Neural cell (in vitro differentiated cells): ENCODE measurements at regions not wholly inside any gene's neighbourhood (a gene's known extent, or its start where the extent isn't known, plus 50 kb on each side); places are given as distances from the start of the nearest gene placed in this dataset.

Experiments used
- H2AFZ ChIP-seq: fragments of 200-600, 300-800 bp; sonication (generic), shearing (Covaris generic); 2 replicates; pipeline ENCODE4 v1.6.0; 2014; ENCODE audit warnings: low read depth, mild to moderate bottlenecking, antibody characterized with exemption, low read length, moderate library complexity
- H3F3A ChIP-seq: fragments of 200-600 bp; shearing (Covaris generic); 2 replicates; pipeline ENCODE4 v1.6.1; 2016; ENCODE audit warnings: mild to moderate bottlenecking, moderate library complexity, mixed read lengths, antibody characterized with exemption, low read length; ENCODE audit not compliant: insufficient read depth, poor library complexity, severe bottlenecking
- H3K27ac ChIP-seq: fragments of 200-600, 300-800 bp; sonication (generic), shearing (Covaris generic); 2 replicates; pipeline ENCODE4 v1.5.1; 2014; ENCODE audit warnings: mild to moderate bottlenecking, low read length, moderate library complexity
- H3K27me3 ChIP-seq: fragments of 300-800, 200-600 bp; sonication (generic), shearing (Covaris generic); 2 replicates; pipeline ENCODE4 v1.6.0; 2014; ENCODE audit warnings: mild to moderate bottlenecking, low read depth, low read length, moderate library complexity; ENCODE audit not compliant: insufficient read depth
- H3K36me3 ChIP-seq: fragments of 300-800, 200-600 bp; sonication (generic), shearing (Covaris generic); 2 replicates; pipeline ENCODE4 v1.5.1; 2014; ENCODE audit warnings: mild to moderate bottlenecking, antibody characterized with exemption, low read length, moderate library complexity; ENCODE audit not compliant: insufficient read depth
- H3K4me2 ChIP-seq: fragments of 300-800, 200-600 bp; sonication (generic), shearing (Covaris generic); 2 replicates; pipeline ENCODE4 v1.6.0; 2014; ENCODE audit warnings: mild to moderate bottlenecking, low read length
- H3K4me3 ChIP-seq: fragments of 300-800, 200-600 bp; sonication (generic), shearing (Covaris generic); 2 replicates; pipeline ENCODE4 v1.5.1; 2014; ENCODE audit warnings: mild to moderate bottlenecking, low read length, moderate library complexity
- H3K79me2 ChIP-seq: fragments of 200-600 bp; shearing (Covaris generic); replicated peaks from 2 replicates; pipeline ENCODE4 v1.6.0; 2014; ENCODE audit warnings: mild to moderate bottlenecking, low read length, moderate library complexity; ENCODE audit not compliant: insufficient read depth
- H3K9ac ChIP-seq: fragments of 300-800, 200-600 bp; sonication (generic), shearing (Covaris generic); 2 replicates; pipeline ENCODE4 v1.6.1; 2016; ENCODE audit warnings: mild to moderate bottlenecking, low read length, mixed read lengths
- H3K9me2 ChIP-seq: fragments of 200-600 bp; shearing (Covaris generic); 2 replicates; pipeline ENCODE4 v1.6.1; 2016; ENCODE audit warnings: mild to moderate bottlenecking, low read length, mixed read lengths; ENCODE audit not compliant: insufficient read depth
- H3K9me3 ChIP-seq: fragments of 200-600, 300-800 bp; sonication (generic), shearing (Covaris generic); 2 replicates; pipeline ENCODE4 v1.6.1; 2016; ENCODE audit warnings: mild to moderate bottlenecking, mixed run types, low read length, moderate library complexity, mixed read lengths
- H4K20me1 ChIP-seq: fragments of 200-600 bp; shearing (Covaris generic); 2 replicates; pipeline ENCODE4 v1.6.1; 2016; ENCODE audit warnings: mild to moderate bottlenecking, mixed run types; ENCODE audit not compliant: insufficient read depth
- CTCF ChIP-seq: fragments of 450-650 bp; IDR thresholded peaks from 2 replicates; pipeline ENCODE4 v1.5.1; 2014; ENCODE audit warnings: antibody characterized with exemption, mild to moderate bottlenecking, moderate library complexity; ENCODE audit not compliant: poor library complexity, severe bottlenecking
- EP300 ChIP-seq: fragments of 450-650 bp; conservative IDR thresholded peaks from 2 replicates; pipeline ENCODE4 v1.6.1; 2014; ENCODE audit warnings: antibody characterized with exemption, mild to moderate bottlenecking, moderate library complexity; ENCODE audit not compliant: poor library complexity, severe bottlenecking
- EZH2 ChIP-seq: fragments of 200-600, 300-800 bp; shearing (Covaris generic), sonication (generic); IDR thresholded peaks from 2 replicates; pipeline ENCODE4 v1.6.1; 2014; ENCODE audit warnings: antibody characterized with exemption, low read length, borderline replicate concordance, mild to moderate bottlenecking; ENCODE audit not compliant: insufficient read depth, poor library complexity, severe bottlenecking
- MXI1 ChIP-seq: fragments of 450-650 bp; conservative IDR thresholded peaks from 2 replicates; pipeline ENCODE4 v1.6.1; 2014; ENCODE audit warnings: antibody characterized with exemption, mild to moderate bottlenecking; ENCODE audit not compliant: poor library complexity, severe bottlenecking
- POLR2AphosphoS5 ChIP-seq: IDR thresholded peaks from 2 replicates; pipeline ENCODE4 v1.6.1; 2012
- RAD21 ChIP-seq: fragments of 450-650 bp; conservative IDR thresholded peaks from 2 replicates; pipeline ENCODE4 v1.6.1; 2014; ENCODE audit warnings: antibody characterized with exemption, mild to moderate bottlenecking, moderate library complexity
- REST ChIP-seq: IDR thresholded peaks from 2 replicates; pipeline ENCODE4 v1.6.1; 2012; ENCODE audit warnings: borderline replicate concordance
- SMC3 ChIP-seq: fragments of 450-650 bp; conservative IDR thresholded peaks from 2 replicates; pipeline ENCODE4 v1.6.1; 2014; ENCODE audit warnings: antibody characterized with exemption, mild to moderate bottlenecking, moderate library complexity; ENCODE audit not compliant: poor library complexity
- TAF1 ChIP-seq: IDR thresholded peaks from 2 replicates; pipeline ENCODE4 v1.6.1; 2012; ENCODE audit warnings: low read depth

- Histone ChIP-seq H3K79me2 (no peaks in the 10 kb centered on the region), H3F3A (no peaks in the 10 kb centered on the region), H3K27ac (no peak overlapping the region)
Measured at GRCh38 chr10:61084493-61084892, 140.5 kb upstream of the RHOBTB1 start.

GRCh38 chr10:61081301-61081700 is 137.3 kb upstream of the RHOBTB1 start:
- Histone ChIP-seq H3K9ac (no peak overlapping the region), H3K4me3 (no peak overlapping the region), H4K20me1 (no peaks in the 10 kb centered on the region), H3K27me3 (no peaks in the 10 kb centered on the region), H3K9me3 (no peaks in the 10 kb centered on the region), H3K79me2 (no peaks in the 10 kb centered on the region), H2AFZ (no peak overlapping the region), H3K9me2 (no peaks in the 10 kb centered on the region), H3K4me2 (no peak overlapping the region), H3K36me3 (no peaks in the 10 kb centered on the region), H3F3A (no peaks in the 10 kb centered on the region), H3K27ac (no peak overlapping the region)
- TF ChIP-seq RAD21 = no peak
- TF ChIP-seq SMC3 = no peak
- TF ChIP-seq CTCF = no peak
- no peak for TF ChIP-seq EZH2
- TF ChIP-seq POLR2AphosphoS5 = no peak
- TF ChIP-seq TAF1 = no peak

More at GRCh38 chr10:61084493-61084892, 140.5 kb upstream of the RHOBTB1 start:
- Histone ChIP-seq H3K36me3 (no peaks in the 10 kb centered on the region), H4K20me1 (no peaks in the 10 kb centered on the region), H3K9me2 (no peaks in the 10 kb centered on the region), H3K9ac (no peak overlapping the region), H3K4me2 (no peak overlapping the region), H3K9me3 (no peaks in the 10 kb centered on the region), H3K4me3 (no peak overlapping the region), H2AFZ (no peak overlapping the region), H3K27me3 (no peaks in the 10 kb centered on the region)
- TF ChIP-seq TAF1 (no peak), EP300 (no peak), POLR2AphosphoS5 (no peak), RAD21 (no peak), CTCF (no peak), SMC3 (no peak), EZH2 (no peak), REST (no peak), MXI1 (no peak)
